ENCODE measurements at regions not wholly inside any gene's neighbourhood (a gene's known extent, or its start where the extent isn't known, plus 50 kb on each side); places are given as distances from the start of the nearest gene placed in this dataset.

DNA sequence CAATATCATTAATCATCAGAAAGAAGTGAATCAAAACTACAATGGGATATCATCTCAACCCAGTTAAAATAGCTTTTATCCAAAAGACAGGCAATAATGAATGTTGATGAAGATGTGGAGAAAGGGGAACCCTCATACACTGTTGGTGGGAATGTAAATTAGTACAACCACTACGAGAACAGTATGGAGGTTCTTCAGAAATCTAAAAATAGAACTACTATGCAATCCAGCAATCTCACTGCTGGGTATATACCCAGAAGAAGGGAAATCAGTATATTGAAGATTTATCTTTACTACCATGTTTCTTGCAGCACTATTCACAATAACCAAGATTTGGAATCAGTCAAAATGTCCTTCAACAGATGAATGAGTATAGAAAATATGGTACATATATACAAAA, 189.8 kb downstream of the HHIPL2 start:
- DNase-seq = no peak

DNA sequence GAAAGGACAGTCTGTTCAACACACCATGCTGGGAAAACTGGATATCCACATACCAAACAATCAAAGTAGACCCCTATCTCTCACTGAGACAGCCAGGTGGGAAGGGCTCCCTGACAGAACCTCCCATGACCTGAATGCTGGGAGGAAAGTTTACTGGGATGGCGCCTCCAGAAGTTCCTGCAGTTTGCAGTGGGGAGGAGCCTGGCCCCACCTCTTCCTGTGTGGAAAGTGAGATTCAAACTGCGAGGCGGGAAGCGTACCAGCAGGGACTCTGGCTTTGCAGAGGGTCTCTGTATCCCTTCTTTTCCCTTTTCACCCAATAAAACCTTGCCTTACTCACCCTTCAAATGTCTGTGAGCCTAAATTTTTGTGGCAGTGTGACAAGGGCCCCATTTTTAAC, 190.7 kb downstream of the HHIPL2 start:
- DNase-seq = no peak

DNA sequence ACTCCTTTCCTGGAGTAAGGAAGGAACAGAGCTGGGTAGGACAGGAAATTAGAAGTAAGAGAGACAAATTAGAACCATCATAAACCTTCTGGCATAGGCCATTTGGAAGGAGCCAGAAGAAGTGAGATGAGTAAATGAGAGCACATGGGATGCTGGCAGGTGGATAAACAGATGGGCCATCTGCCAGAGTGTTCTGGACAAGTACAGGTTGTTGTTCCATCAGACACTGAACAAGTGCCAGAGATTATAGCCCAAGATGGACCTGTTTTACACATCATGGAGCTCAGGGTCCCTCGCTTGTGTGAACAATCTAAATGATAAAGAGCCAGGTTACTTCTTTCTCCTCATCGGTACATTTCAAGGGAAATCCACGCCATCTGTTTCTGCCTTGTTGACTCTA, 200.3 kb downstream of the HHIPL2 start:
- DNase-seq = no peak

- no peak for DNase-seq
These were observed 200.9 kb downstream of the HHIPL2 start for GRCh38 chr1:222346955-222347354.

DNA sequence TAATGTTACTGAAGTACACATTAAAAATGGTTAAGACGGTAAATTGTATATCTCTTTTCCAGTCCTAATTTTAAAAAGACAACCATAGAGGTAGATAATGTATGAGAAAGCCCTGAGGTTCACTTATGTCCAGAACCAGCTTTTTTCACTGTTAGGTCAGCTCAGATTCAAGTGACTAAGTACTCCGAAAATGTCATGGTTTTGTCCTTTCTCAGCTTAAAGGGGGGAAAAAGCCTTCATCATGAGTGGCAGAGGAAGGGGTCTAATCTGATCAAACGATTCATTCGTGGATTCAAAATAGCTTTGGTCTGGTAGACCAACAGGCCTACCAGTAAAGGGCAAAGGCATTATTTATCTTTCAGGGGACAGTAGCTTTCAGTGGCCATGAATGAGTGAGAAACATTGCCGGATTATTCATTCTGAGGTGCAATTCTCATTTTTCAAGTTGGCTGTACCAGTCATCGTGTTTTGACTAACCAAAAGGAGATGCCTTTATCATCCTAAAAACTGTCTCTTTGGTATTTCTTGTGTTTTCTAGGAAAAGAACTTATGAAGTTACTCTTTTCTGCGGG, 208.4 kb downstream of the HHIPL2 start:
- no peak for DNase-seq

DNA sequence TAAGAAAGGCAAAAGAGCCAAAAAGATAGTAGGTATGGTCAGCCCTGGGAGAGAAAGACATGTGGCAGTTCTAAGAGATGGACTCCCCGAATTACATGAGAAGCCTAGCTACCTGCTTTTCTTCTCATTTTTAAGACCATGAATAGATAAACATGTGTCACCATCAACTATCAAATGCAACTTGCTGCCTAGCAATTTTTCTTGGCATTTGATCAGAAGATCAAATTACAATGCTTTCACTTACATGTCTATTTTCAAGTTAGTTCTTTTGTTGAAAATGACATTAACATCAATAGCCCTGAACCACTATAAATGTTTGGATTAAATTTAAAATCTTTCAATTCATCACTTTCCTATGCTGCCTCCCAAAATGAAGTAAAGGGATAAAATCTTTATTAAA, 212.3 kb downstream of the HHIPL2 start:
- DNase-seq = no peak

DNA sequence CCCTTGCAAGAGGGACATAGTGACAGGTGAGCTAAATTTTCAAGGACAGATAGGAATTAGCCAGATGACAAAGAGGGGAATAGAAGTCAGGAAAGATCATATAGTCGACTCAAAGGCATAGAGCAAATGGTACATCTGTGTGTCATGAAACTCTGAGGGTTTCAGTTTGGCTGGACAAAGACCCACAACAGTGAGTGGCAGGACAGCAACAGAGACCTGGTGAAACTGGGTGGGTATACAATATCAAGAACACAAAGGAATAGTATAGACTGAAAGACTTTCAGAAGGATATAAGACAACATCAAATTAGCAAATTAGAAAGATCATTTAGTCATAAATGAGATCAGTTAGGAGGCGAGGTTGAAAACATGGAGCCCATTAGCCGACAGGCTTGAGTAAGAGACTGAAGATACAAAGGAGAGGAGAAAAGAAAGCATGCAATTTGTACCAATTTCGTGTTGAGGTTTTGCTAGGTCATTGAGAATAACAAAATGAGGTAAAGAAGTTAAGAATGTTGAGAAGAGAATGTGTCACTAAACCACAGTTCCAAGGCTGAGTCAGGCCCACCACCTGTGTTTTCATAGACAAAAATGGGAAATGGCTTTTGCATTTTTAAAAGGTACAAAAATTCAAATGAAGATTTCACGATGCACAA, 213.8 kb downstream of the HHIPL2 start:
- no peak for DNase-seq

DNA sequence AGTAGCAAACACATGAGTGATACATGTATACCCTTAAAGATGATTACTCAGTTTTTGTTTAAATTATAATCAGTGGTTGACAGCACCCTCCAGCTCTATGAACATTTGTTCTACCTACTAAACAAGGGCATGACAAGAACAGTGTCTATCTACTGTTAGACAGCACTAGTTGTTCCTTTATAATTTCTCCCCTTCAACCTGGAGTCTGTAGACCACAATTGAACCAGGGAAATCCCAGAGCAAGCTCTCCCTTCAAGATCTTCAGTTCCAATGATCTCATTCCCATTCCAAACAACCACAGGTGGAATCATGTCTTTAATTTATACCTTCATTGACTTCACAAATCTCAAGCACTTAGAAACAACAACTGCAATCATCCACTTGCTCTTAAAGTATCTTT, 216.1 kb downstream of the HHIPL2 start:
- DNase-seq = no peak

DNA sequence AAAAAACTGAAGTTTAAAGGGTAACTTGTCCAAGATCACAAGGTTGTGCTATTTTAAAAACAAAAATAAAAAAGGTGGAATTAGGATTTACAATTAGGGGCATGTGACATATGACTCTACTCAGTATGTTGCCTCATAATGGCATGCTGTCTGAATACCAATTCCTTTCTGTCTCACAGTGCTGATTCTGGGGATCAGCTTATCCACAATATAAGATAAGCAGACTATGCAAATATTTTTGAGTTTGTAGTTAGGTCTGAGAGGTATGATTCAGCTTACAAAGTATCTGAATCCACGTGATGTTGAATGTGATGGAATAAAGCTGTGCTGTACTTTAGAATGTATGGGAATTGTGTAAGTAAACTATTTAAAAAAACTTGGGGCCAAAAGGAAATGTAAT, 216.6 kb downstream of the HHIPL2 start:
- DNase-seq = no peak

DNA sequence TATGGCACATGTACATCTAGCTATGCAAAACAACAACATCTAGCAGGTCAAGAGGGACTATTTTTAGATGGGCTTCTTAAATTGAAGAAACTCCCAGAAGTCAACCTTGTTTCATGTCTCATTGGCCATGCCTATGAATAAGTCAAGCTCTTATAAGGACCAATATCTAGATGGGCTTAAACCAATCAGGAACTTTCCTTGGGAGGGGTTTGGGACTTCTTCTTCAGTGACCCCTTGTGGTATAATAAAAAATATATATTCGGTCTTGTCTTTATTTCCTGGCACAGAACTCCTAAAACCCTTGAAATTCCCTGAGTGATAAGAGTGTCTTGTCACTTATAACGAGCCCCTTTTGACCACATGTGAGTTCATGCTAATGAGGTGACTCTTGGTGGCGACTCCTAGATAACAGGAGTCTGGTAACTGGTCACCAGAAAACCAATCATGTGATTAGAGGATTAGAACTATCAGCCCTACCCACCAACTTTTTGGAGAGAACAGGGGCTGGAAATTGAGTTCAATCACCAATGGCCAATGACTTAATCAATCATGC, 218.3 kb downstream of the HHIPL2 start:
- DNase-seq = no peak

DNA sequence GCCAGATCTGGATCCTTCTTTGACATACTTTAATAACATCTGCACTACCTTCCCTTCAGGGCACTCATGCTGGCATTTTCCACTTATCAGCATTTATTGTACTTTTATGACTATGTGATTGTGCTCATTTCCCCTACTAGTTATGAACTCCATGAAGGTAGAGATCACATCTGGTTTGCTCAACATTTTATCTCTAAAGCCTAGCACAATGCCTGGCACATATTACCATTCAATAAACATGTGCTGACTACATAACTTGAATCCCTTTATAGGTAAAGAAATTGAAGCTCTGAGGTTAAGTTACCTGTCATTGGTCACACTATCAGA, 221.2 kb downstream of the HHIPL2 start:
- DNase-seq = no peak

DNA sequence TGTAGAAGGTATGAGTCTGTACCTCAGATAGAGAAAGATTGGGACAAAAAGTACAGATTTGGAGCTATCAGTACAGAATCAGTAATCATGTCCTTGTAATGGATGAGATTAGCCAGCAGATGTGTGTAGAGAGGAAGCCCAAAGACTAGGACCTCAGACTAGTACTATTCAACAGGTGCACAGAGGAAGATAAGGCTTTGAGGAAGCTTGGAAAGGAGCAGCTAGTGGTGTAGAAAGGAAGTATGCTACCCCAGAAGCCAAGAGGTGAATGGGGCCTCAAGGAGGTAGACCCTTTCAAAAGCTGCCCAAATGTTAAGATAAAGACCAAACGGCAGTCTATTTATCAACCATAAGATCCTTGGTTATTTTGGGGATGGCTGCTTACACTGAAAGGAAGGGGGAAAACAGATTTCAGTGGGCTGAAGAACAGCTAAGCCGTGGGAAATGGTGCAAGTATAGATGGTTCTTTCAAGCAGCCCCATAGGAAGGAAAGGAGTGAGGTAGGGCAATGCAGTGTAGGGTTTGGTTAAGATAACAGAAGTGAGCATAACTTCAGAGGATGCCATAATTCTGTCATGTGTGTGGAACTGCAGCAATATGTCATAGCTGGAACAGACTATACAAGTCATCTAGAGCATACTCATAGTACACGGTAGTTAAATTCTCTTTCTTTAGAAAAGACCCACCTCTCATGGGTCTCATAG, 221.7 kb downstream of the HHIPL2 start:
- no peak for DNase-seq

- DNase-seq = no peak
These were observed 222.4 kb downstream of the HHIPL2 start for GRCh38 chr1:222325506-222325905.

DNA sequence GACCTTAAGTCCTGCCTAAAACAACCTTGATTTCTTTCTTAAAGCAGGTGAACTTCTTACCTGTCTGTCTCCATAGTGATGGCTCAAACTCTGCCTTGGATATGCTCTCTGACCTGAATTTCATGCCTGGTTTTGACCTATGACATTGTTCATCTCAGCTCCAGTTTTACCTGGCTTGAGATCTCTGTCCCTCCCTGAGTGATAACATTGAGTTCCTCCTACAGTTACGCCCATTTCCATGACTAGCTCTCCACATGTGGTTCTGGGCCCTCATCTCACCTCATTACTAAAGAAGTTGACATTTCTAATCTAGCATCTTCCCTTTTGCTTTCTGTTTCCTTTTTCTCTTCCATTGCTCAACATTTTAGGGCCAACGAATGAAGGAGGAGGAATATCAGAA, 233.1 kb downstream of the HHIPL2 start:
- DNase-seq = no peak

GRCh38 chr1:222310836-222311235, 237.1 kb downstream of the HHIPL2 start:
- no peak for DNase-seq

DNA sequence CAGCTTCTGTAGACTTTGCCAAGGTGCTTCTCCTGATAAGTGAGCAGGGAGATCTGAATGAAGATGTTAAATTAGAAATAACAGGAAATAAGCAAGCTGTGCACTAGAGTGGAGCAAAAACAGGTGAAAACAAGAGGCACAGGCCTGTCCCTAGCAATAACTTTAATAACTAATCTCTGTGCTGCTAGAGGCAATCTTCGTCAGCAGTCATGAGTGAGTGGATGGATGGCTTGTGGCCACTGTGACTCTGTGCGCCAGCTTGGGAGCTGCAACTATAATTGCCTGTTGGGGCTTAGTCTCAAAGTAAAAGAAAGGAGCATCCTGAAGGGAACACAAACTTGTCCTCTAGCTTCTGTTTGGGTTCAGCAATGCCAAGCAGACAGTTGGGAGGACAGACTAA, 240.3 kb downstream of the HHIPL2 start:
- DNase-seq = no peak

GRCh38 chr1:222306512-222306911, 241.4 kb downstream of the HHIPL2 start:
- no peak for DNase-seq

- no peak for DNase-seq
These were observed 241.9 kb downstream of the HHIPL2 start for GRCh38 chr1:222306011-222306410.

DNA sequence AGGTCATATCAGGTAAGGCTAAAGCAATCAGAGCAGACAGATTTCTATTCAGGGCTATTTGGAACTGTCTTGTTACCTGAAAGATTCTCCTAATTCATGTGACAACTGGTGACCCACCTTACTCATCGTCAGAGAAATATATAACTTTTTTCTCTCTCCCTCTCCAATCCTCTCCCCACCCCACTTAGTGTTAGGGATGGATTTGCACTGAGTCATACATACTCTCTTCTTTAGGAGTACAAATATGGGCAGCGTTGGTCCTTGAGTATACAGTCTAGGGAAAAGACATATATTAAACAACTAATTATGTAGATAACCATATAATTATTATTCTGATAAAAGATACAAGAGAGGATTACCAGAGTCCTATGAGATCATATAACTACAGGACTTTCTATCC, 246.3 kb downstream of the HHIPL2 start:
- no peak for DNase-seq

DNA sequence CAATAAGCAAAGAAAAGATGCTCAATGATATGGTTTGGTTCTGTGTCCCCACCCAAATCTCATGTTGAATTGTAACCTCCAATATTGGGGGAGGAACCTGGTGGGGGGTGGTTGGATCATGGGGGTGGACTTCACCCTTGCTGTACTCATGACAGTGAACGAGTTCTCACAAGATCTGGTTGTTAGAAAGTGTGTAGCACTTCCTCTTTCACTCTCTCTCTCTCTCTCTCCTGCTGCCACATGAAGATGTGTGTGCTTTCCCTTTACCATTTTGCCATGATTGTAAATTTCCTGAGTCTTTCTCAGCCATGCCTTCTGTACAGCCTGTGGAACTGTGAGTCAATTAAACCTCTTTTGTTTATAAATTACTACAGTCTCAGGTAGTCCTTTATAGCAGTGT, 248.4 kb downstream of the HHIPL2 start:
- DNase-seq = no peak

DNA sequence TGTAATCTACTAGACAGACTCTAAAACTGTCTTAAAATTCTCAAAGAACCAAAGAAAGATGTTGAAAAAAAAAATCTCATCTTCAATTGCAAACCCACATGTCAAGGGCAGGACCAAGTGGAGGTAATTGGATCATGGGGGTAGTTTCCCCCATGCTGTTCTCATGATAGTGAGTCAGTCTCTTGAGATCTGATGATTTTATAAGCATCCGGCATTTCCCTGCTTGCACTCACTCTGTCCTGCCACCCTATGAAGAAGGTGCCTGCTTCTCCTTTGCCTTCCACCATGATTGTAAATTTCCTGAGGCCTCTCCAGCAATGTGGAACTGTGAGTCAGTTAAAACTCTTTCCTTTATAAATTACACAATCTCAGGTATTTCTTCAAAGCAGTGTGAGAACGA, 257.0 kb downstream of the HHIPL2 start:
- no peak for DNase-seq

DNA sequence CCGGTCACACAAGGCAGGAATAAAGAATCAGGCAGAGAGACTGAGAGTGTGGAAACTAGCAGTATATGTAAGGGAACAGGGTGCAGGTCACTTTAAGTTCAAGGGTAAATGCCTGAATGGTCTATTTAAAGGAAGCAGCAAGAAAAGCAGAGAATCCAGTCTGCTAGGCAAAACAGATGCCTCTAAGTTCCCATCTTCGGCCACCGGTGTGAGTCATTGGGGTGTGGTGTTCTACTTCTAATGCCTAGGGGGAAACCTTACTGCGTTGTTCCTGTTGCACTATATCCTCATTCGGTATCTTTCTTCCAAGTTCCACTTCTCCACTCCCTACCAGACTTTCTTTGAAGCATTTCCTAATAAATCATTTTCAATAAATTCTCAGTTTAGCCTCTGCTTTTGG, 259.9 kb downstream of the HHIPL2 start:
- no peak for DNase-seq

GRCh38 chr1:222286011-222286410, 261.9 kb downstream of the HHIPL2 start:
- no peak for DNase-seq

DNA sequence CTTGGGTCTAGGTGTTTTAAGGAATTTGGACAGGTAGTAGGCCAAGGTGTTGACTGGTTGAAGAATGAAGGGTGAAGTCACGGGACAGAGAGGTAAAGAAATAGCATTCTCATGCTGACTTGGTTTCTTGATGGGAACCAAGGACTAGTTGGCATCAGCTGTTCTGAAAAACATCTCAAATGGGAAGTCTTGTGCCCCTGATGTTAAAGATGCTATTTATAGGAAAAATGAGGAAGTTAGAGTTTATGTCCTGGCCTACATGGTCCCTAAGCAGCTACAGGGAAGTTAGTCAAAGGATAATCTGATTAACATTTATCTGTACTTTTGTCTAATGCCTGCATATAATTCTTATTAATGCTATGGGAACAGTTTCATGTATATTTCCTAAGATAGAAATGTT, 262.4 kb downstream of the HHIPL2 start:
- DNase-seq = no peak

DNA sequence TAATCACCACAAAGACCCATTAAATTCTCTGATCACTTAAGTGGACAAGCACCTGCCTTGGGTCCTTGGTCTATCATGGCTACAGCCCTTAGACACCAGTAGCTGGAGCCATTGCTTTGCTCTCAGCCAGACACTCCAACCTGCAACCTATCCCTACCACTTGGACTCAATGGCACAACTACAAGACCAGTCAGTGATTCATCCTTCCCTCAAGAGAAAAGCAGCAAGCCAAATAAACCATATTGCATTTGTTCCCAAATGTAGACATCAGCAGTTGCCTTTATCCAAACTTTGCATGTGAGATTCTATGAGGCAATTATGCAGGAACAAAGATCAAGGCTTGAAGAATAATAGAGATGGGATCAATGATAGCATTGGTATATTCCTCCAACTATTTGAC, 263.4 kb downstream of the HHIPL2 start:
- DNase-seq = no peak
